Urothelium cell line (cell line): ENCODE measurements at regions not wholly inside any gene's neighbourhood (a gene's known extent, or its start where the extent isn't known, plus 50 kb on each side); places are given as distances from the start of the nearest gene placed in this dataset.

Source experiments
- DNase-seq: peaks from one replicate; pipeline ENCODE4 v3.0.0; 2011; ENCODE audit warnings: low spot score, mixed read lengths
- FAIRE-seq: peaks from 2 replicates; lab custom pipeline; 2011; peaks lifted over from hg19 to GRCh38; lab: Jason Lieb, UNC

DNA sequence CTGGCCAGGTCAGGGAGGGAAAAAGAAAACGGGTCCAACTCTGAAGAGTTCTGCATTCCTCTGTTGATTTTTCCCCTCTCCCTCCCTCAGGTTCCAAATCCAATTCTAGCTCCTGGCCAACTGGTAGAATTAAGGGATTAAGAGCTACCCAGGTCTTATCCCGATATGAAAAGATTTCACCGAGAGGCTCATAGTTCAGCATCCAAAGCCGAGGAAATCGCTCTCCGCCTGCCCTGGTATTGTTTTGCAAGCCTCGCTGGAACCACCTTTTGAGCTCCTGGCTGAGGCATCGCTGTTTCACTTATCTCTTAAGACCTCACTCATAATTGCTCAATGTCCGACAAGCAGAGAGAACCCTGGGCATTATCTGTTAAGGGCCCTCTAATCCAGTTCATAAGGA is 180.4 kb downstream of the URI1 start:
- FAIRE-seq (no peak), DNase-seq (no peak)

DNA sequence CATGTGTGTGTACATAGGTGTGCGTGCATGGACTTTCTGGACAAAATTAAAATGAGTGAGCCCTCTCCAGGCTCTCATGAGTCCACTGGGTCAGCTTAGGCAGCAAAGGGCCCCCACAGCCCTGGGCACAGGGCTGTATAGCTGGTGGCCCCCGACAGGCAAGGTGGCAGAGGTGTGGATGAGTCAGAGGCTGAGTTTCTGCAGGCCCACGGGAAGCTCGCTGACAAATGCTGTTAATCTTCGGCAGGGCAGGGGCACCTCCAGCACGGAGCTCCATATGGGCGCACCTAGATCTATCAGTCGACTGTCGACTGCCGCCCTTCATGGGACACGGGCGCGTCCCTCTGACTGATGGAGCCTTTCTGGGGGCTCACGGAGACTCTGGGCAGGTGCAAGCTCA is 181.1 kb downstream of the URI1 start:
- DNase-seq = no peak
- FAIRE-seq = no peak

DNA sequence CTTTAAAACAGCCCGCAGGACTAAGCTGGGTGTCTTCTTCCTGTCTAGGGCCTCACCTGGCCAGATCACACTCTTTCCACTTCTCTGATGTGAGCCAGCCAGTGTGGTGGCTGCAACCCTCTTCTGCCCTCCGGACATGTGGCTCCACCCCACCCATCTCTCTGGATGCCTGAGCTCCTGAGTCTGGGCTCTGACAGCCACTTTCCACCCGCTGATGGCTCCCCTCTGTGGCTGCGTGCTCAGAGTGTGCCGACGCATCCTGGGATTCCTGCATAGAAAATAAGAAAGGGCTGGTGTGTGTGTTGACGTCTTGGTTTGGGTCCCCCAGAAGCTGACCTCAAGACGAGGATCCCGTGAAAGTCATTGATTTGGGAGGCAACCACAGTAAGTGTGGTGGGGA is 181.6 kb downstream of the URI1 start:
- DNase-seq = no peak
- no peak for FAIRE-seq

DNA sequence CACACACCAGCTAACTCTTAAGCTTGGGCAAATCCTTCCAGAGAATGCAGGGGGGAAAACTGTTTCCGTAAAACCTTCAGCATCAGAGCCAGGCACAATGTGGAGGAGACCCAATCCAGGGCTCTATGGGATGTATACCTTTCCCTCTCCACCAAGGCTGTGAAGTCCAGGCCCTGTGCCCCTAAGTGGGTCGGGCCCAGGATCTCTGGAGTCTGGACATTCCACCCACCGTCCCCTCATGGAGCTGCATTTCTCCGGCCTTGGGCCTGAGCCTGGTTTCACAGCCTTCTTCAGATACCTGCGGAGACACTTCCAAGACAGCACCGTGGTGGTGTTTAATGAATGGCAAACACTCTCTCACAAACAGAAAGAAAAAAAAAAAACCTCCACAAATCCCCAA is 186.2 kb downstream of the URI1 start:
- FAIRE-seq = no peak
- DNase-seq = no peak

DNA sequence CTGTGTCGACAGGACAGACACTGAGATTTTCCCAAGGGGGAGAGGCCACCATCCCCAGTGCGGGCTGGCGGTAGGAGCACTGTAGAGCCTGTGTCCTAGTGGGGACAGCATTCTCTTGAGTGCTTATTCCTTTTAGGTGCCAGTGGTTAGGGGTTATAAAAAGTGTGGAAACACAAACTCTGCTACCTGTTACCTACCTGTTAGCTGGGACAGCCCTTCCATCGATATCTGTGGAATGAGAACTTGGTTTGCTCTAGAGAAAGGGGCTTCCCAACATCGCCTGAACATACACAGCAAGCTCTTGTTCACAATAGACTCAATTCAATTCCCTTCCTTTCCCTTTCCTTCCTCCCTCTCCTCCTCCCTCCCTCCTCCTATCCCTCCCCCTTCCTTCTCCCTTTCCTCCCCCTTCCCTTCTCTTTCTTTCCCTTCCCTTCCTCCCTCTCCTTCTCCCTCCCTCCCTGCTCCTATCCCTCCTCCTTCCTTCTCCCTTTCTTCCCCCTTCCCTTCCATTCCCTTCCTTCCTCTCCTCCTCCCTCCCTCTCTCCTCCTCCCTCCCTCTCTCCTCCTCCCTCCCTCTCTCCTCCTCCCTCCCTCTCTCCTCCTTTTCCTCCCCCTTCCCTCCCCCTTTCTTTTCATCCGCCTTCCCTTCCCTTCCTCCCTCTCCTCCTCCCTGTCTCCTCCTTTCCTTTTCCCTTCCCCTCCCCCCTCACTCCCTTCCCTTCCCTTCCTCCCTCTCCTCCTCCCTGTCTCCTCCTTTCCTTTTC is 188.5 kb downstream of the URI1 start:
- FAIRE-seq (peak; percentile 66), DNase-seq (no peak)

DNA sequence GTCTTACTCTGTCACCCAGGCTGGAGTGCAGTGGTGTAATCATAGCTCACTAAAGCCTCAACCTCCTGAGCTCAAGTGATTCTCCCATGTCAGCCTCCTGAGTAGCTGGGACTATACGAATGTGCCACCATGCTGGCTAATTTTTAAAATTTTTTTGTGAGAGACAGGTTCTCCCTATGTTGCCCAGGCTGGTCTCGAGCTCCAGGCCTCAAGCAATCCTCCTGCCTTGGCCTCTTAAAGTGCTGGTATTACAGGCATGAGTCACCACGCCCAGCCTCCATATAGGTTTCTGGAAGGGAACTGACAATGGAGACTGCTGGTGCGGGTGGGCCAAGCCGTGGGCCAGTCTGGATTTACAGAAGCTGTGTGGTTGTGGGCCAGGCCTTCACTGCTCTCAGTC is 189.2 kb downstream of the URI1 start:
- DNase-seq (no peak), FAIRE-seq (no peak)

DNA sequence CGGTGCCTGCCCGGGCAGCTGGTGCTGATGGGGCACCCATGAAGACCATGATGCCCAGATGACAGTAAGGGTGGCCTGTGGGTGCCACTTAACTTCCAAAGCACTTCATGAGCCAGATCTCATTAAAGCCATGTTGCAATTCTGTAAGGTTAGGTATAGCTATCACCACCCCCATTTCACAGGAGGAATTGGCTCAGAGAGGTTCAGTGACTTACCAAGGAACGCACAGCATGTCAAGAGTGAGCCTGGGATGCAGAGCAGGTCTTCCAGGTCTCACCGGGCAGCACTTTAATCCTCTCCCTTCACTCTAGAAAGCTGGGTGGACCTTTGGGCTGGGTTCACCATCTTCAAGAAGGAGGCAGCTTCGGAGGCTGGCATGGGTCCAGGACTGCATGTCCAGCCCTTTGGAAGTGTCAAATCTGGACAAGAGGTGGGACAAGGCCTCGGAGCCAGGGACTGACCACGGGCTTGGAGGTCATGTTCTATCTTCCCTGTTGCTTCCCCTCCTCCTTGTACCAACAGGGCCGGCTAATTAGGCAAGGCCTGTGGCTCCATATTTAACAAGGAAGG is 189.8 kb downstream of the URI1 start:
- FAIRE-seq = no peak

DNA sequence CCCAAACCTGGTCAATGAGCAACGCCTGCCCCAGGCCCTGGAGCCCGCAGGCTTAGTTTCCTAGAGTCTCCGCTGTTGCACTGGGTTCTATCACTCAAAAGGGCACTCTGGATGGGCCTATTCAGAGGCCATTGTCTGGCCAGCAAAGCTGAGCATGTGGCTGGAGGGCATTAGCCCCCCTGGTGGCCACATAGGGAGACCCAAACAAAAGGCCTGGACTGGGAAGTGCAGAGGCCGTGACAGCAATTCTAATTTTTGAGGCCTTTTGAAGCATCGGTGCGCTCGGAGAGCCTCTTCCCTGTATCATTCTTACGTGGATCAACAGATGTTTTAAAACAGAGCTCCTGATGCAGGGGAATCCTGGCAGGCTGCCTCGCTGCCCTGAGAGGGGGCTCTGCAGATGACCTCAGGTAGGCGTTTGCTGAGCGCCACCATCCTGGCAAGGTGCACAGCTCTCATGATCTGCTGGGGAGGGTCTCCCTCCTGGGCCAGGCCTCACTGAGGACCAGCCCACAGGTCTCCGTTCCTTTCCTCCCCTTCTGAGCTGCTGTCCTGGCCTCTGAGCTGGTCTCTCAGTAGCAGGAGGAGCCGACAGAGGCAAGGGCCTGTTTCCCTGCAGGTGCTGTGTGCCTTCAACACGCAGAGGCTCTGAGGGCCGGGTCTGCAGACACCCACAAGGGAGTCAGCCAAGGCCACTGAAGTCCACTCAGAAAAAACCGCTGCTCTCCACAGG is 190.5 kb downstream of the URI1 start:
- DNase-seq = no peak
- no peak for FAIRE-seq

More for the DNA sequence above, 189.8 kb downstream of the URI1 start:
- DNase-seq = no peak

DNA sequence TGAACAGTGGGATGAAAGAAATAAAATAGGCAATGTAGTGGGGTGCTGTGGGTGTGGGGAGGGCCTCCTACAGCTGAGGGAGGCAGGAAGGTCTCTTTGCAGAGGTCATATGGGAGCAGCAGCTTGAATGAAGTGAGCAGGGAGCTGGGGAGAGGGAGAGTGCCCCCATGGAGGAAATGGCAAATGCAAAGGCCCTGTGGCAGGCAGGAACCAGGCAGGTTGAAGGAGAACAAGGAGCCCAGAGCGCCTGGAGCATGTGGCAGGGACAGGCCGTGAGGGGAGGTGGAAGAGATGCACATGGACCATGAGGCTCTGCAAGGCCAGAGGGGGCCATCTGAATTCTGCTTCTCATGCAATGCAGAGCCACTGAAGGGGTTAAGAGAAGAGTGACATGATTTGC is 191.8 kb downstream of the URI1 start:
- no peak for DNase-seq
- no peak for FAIRE-seq

DNA sequence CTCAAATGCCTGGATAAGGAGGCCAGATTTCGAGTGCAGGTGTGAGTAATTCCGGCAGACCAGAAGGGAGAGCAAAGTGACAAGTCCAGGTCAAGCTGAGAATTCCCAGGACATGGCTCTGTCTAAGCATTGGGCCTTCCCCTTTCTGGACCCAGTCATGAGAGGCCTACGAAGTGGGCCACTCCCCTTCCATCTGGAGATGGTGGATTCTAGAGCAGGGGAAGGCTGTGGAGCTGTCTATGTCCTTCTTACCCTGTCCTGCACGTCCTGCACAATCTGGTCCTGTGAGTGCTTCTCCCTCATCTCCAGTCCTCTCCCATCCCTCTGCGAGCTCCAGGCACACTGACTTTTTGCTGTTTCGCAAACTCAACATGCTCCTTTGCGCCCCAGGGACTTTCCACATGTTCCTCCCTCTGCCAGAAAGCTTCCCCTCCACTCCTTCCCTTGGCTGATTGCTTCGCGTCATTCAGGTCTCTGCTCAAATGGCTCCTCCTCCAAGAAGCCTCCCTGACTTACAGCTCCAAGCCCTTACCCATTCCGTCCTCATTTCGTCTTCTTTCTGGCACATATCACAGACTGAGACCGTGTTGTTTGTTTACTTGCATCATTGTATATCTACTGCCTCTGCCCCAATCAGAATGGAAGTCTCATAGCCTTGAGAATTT is 193.2 kb downstream of the URI1 start:
- FAIRE-seq (peak; percentile 79), DNase-seq (no peak)

DNA sequence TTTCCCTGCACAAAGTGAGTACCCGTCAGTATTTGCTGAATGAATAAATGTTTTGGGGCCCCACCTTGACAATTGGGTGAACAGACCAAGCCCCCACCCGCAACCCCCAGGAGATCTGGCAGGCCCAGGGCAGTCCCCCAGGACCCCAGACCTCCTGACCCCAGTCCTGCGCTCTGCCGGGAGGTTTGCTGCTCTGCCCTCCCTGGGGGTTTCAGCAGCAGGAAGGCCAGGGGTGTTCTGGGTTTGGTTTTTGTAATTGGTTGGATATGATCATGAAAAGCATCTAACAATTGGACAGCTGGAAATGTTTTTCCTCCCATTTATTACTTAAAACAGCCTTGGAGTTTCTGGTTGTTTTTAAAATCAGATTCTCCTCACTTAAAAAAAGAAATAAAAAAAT is 193.8 kb downstream of the URI1 start:
- DNase-seq = no peak
- no peak for FAIRE-seq

DNA sequence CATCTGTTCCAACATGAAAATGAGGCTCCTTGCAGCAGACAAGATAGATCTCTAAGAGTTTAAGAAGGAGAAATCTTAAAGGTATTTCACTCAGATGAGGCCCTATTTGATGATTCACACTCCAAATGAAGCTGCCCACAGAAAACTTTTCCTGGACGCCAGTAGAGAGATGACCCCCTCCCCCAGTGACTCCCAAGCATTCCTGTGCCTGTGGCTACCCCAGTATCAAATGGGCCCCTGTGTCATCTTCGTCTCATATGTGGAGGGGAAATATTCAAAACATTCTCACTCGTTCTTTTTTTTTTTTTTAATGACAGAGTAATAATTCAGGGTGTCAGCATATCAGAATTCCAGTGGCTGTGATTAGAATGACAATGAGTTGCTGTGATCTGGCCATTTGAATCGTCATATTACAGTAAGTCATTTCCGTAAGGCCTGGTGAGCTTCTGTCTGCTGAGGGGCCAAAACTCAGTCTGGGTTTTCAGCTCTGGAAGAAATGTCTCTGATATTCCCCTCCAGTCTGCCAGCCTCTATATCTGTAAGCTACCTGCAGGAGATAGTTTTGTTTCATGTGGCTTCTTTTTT is 194.7 kb downstream of the URI1 start:
- FAIRE-seq (no peak), DNase-seq (peak; percentile 53)

DNA sequence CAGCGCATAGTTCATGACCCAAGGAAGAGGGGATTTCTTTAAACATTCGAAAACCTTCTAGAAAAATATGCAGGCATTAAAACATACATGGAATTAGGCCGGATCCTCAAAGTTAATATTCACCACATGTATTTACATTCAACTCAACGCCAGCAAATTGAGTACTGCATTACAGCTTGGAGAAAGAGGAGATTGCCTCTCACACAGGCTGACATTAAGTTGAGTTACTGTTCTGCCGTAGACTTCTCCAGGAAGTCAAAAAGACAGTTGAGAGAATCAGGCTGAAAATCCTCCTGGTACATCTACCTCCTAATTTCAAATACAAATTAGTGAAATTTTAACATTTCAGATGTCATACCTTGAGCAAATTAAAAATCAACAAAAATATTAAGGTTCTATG is 195.7 kb downstream of the URI1 start:
- no peak for DNase-seq
- FAIRE-seq = no peak

DNA sequence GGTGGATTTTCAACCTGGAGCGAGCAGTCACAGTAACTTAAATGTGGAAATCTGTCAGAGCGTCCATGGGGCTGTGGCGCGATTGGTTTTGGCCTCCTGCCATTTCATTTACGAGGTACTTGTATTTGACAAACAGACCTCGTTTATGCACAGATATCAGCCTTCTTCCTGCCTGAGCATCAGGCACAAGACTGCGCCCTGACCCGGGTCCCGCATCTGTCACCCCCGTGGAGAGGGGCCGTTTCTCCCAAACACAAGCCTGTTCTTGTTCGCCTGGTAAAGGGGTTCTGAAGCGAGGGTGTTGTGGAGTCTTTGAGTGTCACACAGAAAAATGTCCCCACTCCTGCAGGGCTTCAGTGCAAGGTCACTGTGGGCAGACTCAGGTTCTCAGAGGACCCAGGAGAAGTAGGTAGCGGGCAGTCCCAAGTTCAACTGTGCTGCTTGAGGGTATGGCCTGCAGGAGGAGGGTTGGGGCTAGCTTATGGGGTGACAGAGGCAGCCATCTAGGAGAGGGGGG is 202.3 kb downstream of the URI1 start:
- DNase-seq (no peak), FAIRE-seq (no peak)

DNA sequence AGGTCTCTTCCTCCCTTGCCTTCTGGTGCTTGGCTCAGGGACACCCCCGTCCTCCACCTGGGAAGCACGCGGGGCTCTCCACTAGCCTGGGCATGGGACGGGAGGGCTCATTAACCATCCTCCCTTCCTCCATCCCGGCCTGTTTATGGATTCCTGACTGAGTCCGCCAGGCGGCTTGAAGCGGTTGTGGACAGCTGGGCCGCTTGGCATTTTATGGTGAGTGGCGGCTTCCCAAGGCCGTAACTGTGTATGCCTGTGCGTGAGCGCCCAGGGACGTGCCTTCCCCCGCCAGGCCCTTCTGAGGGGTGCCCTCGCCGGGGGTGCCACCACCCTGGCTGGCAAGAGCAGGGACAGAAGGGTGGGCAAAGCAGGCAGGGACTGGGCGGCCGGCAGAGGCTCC is 202.8 kb downstream of the URI1 start:
- no peak for FAIRE-seq
- DNase-seq = no peak

DNA sequence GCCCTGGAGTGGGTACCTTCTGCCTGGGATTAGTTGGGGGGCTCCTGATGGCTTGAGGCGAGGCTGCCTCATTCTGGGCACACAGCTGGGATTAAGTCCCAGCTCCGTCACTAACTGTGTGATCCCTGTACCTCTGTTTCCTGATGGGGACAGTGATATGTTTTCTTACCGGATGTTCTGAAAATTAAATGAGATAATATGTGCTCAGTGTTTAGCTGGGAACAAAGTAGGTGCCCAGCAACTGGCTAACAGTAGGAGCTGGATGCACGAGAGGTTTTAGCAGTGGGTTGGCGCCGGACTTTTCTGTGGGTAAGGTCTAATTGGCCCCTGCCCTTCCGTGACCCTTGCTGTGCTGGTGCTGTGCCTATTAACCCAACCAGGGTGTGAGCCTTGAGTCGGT is 203.4 kb downstream of the URI1 start:
- FAIRE-seq = peak; percentile 46
- DNase-seq = no peak

DNA sequence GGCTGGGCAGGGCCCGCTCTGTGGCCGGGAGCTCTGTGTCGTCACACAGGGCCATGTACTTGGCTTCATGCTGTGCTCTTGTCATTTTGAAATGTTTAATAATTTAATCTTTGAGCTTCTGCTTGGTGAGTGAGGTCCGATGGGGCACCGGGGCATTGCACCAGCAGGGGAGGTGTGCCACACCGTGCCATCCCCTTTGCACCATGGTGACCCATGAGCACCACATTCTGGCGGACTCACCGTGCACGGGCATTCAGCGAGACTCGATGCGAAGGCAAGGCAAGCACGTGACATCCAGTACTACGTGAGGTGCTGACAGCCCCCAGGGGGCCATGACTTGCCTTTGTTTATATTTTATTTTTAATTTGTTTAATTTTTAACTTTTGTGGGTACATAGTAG is 204.3 kb downstream of the URI1 start:
- FAIRE-seq (peak; percentile 58), DNase-seq (no peak)

DNA sequence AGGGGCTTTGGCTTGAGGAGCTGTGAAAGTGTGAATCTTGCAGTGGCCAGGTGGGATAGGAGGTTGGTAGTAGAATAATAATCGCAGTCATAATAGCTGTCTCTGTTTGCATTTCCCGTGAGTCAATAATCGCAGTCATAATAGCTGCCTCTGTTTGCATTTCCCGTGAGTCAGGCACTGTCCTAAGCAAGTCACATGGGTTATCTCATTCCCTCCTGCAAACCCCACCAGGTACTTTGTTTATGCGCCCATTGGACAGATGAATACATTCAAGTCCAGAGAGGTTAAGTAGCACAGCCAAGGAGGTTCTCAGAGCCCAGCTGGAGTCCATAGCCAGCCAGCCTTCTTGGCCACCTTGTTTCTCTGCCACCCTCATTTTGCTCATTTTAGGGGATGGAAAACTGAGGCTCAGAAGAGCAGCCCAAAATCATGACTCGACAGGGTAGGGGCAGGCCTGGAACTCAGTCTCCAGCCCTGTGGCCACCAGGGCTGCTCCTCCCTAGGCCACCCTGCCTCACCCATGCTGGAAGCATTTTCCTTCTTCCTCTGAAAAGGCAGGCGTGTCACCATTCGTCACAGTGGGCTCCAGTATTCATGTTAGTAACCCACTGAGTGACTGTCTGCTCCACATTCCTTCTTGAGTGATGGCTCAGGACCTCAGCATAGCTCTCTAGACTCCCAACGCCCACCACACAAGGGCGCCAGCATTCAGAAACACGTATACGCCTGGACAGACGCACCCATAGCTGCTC is 206.2 kb downstream of the URI1 start:
- no peak for FAIRE-seq
- no peak for DNase-seq

DNA sequence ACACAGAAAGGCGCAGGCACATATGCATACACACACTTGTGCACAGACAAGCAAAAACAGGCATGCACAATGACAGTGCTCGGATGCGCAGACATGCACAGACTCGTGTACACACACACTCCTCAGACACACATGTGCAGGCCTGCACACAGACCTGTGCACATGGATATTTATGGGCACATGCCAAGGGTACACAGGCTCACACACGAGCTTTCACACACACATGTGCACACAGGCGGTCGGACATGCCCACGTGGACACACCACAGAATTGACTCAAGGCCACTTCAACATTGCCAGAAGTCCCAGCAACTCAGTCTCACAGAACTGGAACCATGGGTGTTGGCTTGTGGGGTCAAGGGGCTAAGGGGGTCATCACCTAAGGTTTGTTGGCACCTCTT is 206.8 kb downstream of the URI1 start:
- FAIRE-seq = peak; percentile 88

DNA sequence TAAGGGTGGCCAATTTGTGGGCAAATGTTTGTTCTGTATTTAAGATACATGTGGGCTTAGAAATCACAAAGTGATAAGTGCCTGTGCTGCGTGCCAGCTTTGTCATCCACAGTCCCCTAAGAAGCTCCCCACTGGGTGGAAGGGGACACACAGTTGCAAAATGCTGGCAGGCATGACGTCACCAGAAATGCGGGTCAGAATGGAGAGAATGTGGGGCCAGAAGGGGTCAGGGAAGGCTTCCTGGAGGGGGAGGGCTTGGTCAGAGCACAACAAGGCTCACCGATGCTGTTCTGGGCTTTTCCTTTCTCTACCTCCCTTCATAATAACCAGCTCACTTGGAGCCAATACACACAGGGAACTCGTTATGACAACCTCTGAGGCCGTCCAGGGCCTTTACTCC is 207.3 kb downstream of the URI1 start:
- no peak for FAIRE-seq
- DNase-seq = no peak

More for the DNA sequence above, 206.8 kb downstream of the URI1 start:
- no peak for DNase-seq
